ENCODE measurements at regions not wholly inside any gene's neighbourhood (a gene's known extent, or its start where the extent isn't known, plus 50 kb on each side); places are given as distances from the start of the nearest gene placed in this dataset.

DNA sequence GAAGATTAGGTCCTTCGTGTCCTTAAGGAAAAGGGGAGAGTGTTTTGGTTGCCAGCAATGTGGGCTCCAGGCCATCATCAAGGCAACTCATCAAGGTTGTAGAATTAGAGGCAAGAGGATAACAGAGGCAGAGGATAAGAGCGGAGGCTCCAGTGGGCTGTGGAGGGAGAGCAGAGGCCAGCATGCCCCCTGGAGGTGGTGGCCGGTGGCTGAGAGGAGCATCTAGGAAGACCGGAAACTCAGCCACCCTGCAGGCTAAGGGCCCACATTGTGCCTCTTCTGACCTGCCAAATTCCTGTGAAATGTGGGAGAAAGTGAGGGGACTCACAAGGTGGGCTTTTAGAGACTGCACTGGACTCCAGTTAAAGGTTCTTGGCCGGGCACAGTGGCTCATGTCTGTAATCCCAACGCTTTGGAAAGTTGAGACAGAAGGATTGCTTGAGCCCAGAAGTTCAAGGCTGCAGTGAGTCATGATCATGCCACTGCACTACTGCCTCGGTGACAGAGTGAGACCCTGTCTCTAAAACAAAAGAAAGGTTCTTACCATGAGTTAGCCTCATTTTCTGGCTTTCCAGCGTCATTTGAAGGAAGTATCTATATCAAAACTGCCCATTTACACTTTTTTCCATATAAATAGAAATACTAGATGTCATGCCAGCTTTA, 62.7 kb upstream of the ADORA2B start:
- ChIA-PET CTCF (ENCODE audit: low intra/inter-chr PET ratio, low total read pairs) (no interaction called here), POLR2A (no interaction called here)
- no peaks in the 10 kb centered on the region for H3K36me3 ChIP-seq (replicated peaks in 1 of 2; ENCODE audit: control insufficient read depth in 1 of 2, insufficient read depth in 2 of 2, low read length in 2 of 2)
- no TSS peak for BruUV-seq (replicated peaks)
- WGBS (ENCODE audit: low lambda C conversion rate) = 15% methylated on average over 8 of the region's 8 CpGs
- intact Hi-C loops (cut with micrococcal nuclease; ENCODE audit: unreplicated experiment) (no loop called here), in situ Hi-C loops (cut with HindIII; ENCODE audit: extremely low pct_ligation_motif_present, low pct_unique_long_range_greater_than_20kb) (no loop called here)
- DNase-seq (ENCODE audit: low spot score) (peak; percentile 49), FAIRE-seq (peak; percentile 66), ATAC-seq (peak; percentile 98)
- no peaks in the 10 kb centered on the region for H4K20me1 ChIP-seq (ENCODE audit: insufficient read depth, low read length)
- no peak overlapping the region for H3K9ac ChIP-seq (ENCODE audit: insufficient read depth, low read depth, low read length)
- peaks cover 11% of the 10 kb centered on the region for H3K4me1 ChIP-seq (ENCODE audit: insufficient read depth, low read length)
- H3K4me2 ChIP-seq (ENCODE audit: low read depth, low read length) = peak overlapping the region; percentile 37
- H3K27me3 ChIP-seq (ENCODE audit: control insufficient read depth in 1 of 2, insufficient read depth in 2 of 2, low read length in 2 of 2) = no peaks in the 10 kb centered on the region
- no peaks in the 10 kb centered on the region for H3K9me3 ChIP-seq (ENCODE audit: low read length)
- no peaks in the 10 kb centered on the region for H3K79me2 ChIP-seq (ENCODE audit: insufficient read depth, low read length)
- H3K27ac ChIP-seq (ENCODE audit: extremely low read length, insufficient read depth, low read length) = no peak overlapping the region
- no peak overlapping the region for H3K4me3 ChIP-seq (replicated peaks in 1 of 3; ENCODE audit: insufficient read depth in 1 of 3, low read depth in 2 of 3, low read length in 3 of 3)
- no peak overlapping the region for H2AFZ ChIP-seq (ENCODE audit: low read length)
- TF ChIP-seq FOSL1 (CRISPR knock-in tag; IDR thresholded peaks at IDR 0.05; ENCODE audit: borderline replicate concordance) (peak; percentile 67; the same call in 1 of the 2 replicates), SKI (IDR thresholded peaks at IDR 0.05; ENCODE audit: partially characterized antibody) (peak; percentile 12), ZNF570 (CRISPR knock-in tag; IDR thresholded peaks at IDR 0.05; ENCODE audit: borderline replicate concordance) (no peak), RARA (CRISPR knock-in tag; IDR thresholded peaks at IDR 0.05) (peak; percentile 46; the same call in 1 of the 2 replicates), GABPA (IDR thresholded peaks at IDR 0.05; ENCODE audit: low read depth, low read length) (no peak), GABPA (CRISPR knock-in tag; IDR thresholded peaks at IDR 0.05; ENCODE audit: low read depth) (0 out of 2 replicates have a peak, but pooled peaks have one; percentile 27), RAD21 (CRISPR knock-in tag; IDR thresholded peaks at IDR 0.05) (peak; percentile 40), STAG1 (CRISPR knock-in tag; IDR thresholded peaks at IDR 0.05) (peak; percentile 47), FOSL2 (CRISPR knock-in tag; IDR thresholded peaks at IDR 0.05) (peak; percentile 91), TEAD3 (CRISPR knock-in tag; optimal IDR thresholded peaks at IDR 0.05; ENCODE audit: borderline replicate concordance) (peak; percentile 9), ARID2 (CRISPR knock-in tag; IDR thresholded peaks at IDR 0.05; ENCODE audit: borderline replicate concordance) (no peak), GATAD2A (CRISPR knock-in tag; IDR thresholded peaks at IDR 0.05) (0 out of 2 replicates have a peak, but pooled peaks have one; percentile 7), JUNB (CRISPR knock-in tag; IDR thresholded peaks at IDR 0.05; ENCODE audit: borderline replicate concordance) (no peak), MED1 (CRISPR knock-in tag; IDR thresholded peaks at IDR 0.05) (0 out of 2 replicates have a peak, but pooled peaks have one; percentile 20), ZC3H4 (CRISPR knock-in tag; IDR thresholded peaks at IDR 0.05; ENCODE audit: borderline replicate concordance) (no peak), AHR (CRISPR knock-in tag; IDR thresholded peaks at IDR 0.05) (no peak)
- TF ChIP-seq, protein P1, sequence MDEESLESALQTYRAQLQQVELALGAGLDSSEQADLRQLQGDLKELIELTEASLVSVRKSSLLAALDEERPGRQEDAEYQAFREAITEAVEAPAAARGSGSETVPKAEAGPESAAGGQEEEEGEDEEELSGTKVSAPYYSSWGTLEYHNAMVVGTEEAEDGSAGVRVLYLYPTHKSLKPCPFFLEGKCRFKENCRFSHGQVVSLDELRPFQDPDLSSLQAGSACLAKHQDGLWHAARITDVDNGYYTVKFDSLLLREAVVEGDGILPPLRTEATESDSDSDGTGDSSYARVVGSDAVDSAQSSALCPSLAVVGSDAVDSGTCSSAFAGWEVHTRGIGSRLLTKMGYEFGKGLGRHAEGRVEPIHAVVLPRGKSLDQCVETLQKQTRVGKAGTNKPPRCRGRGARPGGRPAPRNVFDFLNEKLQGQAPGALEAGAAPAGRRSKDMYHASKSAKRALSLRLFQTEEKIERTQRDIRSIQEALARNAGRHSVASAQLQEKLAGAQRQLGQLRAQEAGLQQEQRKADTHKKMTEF (CRISPR knock-in tag; IDR thresholded peaks at IDR 0.05) = peak; percentile 39; the same call in 1 of the 2 replicates
- TF ChIP-seq, protein P2, sequence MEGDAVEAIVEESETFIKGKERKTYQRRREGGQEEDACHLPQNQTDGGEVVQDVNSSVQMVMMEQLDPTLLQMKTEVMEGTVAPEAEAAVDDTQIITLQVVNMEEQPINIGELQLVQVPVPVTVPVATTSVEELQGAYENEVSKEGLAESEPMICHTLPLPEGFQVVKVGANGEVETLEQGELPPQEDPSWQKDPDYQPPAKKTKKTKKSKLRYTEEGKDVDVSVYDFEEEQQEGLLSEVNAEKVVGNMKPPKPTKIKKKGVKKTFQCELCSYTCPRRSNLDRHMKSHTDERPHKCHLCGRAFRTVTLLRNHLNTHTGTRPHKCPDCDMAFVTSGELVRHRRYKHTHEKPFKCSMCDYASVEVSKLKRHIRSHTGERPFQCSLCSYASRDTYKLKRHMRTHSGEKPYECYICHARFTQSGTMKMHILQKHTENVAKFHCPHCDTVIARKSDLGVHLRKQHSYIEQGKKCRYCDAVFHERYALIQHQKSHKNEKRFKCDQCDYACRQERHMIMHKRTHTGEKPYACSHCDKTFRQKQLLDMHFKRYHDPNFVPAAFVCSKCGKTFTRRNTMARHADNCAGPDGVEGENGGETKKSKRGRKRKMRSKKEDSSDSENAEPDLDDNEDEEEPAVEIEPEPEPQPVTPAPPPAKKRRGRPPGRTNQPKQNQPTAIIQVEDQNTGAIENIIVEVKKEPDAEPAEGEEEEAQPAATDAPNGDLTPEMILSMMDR (CRISPR knock-in tag; IDR thresholded peaks at IDR 0.05) = peak; percentile 71
- TF ChIP-seq, protein P3, sequence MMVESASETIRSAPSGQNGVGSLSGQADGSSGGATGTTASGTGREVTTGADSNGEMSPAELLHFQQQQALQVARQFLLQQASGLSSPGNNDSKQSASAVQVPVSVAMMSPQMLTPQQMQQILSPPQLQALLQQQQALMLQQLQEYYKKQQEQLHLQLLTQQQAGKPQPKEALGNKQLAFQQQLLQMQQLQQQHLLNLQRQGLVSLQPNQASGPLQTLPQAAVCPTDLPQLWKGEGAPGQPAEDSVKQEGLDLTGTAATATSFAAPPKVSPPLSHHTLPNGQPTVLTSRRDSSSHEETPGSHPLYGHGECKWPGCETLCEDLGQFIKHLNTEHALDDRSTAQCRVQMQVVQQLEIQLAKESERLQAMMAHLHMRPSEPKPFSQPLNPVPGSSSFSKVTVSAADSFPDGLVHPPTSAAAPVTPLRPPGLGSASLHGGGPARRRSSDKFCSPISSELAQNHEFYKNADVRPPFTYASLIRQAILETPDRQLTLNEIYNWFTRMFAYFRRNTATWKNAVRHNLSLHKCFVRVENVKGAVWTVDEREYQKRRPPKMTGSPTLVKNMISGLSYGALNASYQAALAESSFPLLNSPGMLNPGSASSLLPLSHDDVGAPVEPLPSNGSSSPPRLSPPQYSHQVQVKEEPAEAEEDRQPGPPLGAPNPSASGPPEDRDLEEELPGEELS (CRISPR knock-in tag; IDR thresholded peaks at IDR 0.05) = no peak
- TF ChIP-seq, protein P4, sequence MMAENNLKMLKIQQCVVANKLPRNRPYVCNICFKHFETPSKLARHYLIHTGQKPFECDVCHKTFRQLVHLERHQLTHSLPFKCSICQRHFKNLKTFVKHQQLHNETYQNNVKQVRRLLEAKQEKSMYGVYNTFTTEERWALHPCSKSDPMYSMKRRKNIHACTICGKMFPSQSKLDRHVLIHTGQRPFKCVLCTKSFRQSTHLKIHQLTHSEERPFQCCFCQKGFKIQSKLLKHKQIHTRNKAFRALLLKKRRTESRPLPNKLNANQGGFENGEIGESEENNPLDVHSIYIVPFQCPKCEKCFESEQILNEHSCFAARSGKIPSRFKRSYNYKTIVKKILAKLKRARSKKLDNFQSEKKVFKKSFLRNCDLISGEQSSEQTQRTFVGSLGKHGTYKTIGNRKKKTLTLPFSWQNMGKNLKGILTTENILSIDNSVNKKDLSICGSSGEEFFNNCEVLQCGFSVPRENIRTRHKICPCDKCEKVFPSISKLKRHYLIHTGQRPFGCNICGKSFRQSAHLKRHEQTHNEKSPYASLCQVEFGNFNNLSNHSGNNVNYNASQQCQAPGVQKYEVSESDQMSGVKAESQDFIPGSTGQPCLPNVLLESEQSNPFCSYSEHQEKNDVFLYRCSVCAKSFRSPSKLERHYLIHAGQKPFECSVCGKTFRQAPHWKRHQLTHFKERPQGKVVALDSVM (CRISPR knock-in tag; IDR thresholded peaks at IDR 0.05) = peak; percentile 74
